NCI-H1092 treated with DMSO at 0.1 percent for 48 hours (cell line): ENCODE measurements at regions not wholly inside any gene's neighbourhood (a gene's known extent, or its start where the extent isn't known, plus 50 kb on each side); places are given as distances from the start of the nearest gene placed in this dataset.

Experiments
- DNase-seq: peaks from one replicate; lab custom pipeline; 2025; lab: John Stamatoyannopoulos, UW

DNA sequence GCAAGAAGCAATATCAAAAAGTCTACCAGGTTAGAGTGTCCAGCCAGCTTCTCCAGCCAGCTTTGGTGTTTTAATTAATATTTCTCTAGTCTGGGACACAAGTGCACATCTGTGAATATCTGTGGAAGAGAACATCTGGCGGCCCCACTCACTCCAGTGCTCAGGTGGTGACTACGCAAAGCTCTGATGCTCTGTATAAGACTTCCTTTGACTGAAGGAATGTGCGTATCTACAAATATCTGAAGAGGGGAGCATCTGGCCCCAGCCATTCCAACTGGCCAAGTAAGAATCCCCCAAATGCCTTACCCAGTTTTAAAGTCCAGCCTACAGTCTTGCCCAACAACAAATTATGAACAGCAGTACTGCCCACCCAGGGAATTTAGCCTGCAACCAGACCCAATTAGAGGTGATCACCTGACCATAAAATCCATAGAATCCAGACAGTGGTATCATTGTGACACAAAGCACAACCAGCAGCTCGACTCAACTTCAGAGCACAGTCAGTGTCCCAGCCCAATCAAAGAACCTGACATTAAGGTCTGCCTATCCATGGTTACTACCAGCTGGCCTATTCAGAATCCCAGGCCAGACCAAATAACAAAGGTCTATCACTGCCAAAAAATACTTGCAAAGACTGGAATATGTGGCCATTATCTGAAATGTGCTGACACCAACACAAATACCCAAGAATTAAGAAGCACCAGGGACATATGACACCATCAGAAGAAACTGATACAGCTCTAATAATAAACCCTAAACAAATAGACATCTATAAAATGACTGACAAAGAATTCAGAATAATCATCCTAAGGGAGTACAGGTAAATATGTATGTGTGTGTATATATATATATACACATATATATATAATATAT, 76.1 kb upstream of the MANEA start:
- no peak for DNase-seq

DNA sequence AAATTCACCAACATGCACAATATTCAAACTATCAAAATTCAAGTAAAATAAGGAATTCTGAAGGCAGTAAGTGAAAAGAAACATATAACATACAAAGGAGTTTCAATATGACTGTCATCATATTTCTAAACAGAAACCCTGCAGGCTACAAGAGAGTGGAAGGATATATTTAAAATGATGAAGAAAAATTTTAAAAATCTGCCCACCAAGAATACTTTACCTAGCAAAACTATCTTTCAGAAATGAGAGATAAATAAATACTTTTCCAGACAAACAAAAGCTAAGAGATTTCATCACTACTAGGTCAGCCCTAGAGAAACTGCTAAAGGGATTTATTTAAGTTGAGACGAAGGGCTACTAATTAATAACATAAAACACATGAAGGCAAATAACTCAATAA, 73.8 kb upstream of the MANEA start:
- no peak for DNase-seq

DNA sequence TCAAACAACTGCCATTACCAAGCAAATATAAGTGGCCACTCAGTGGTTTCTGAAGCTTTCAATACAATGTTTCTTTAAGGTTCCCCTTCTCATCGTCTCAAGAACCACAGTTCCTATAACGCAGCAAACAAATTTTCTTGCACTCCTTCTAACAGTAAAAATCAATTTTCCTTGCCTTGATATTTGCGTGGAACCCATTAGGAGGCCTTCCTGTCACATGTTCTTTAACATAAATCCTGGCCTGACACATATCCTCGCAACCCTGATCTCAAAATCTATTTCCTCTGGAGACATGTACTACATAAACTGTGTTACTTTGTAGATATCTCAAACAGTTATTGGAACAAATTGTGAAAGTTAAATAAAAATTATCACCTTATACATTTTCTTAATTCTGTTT, 65.9 kb upstream of the MANEA start:
- no peak for DNase-seq

DNA sequence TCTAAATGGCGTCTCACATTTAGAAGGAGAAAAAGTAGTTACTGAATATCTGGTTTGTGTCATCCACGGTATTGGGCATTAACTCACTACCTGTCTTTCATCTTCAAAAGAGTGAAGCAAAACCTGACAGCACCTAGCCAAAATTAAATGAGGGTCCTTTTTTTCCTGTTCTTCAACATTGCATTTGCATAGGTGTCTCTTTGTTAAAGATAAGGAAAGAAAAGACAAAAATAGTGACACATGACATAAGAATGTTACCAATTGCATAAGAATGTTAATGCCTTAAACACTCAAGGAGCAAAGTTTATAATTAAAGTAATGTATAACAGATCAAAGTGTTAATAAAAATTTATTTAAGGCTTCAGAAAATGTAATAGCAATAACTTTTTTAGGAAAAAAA, 61.4 kb upstream of the MANEA start:
- DNase-seq = no peak

DNA sequence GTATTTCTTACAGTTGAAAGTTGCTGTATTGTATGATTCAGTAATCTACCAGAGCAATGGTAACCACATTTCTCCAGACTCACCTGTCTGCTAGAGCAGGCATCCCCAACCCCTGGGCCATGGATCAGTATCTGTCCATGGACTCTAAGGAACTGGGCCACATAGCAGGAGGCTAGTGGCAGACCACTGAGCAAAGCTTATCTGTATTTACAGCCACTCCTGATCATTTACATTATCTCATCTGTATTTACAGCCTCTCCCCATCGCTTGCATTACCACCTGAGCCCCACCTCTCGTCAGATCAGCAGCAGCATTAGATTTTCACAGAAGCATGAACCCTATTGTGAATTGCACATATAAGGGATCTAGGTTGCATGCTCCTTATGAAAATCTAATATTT, 60.3 kb upstream of the MANEA start:
- no peak for DNase-seq

DNA sequence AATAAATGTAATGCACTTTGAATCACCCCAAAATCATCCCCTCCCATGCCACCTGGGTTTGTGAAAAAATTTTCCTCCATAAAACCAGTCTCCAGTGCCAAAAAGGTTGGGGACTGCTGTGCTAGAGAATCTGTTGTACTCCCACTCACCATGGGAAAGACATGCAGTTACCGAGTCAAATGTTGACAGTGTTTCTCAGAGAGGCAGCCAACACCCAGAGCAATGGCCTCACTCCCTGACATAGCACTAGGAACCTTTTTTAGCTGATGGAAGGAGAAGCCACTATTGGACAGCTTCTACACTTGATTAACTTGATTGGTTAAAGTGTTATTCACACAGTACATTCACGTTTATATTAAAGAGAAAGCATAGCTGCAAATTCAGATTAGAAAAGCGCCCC, 59.8 kb upstream of the MANEA start:
- DNase-seq = no peak

DNA sequence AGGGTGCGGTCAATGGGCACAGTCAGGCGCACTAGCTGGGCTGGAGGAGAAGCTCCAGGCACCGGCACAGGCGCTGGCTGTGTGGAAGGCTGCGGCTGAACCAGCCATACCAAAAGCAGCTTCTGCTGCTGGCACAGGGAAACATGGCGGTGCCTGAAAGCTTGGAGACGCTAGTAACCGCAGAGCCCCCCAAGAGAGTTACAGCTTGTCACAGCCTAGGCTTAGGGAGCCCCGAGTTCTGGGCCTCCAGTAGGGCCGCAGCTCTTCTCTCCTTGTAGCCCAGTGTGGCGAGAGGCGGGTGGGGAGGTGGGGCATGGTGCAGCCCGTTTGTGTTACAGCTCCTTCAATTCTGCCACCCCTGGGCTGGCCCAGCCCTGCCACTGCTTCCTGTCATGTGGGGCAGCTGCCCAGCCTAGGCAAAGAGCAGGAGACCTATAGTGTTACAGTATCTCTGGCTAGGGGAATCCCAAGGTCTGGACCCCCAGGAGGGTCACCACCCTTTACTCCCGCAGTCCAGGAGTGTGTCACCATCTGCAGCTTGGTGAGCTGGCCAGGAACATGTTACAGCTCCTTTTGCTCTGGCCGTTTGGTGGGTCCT, 58.6 kb upstream of the MANEA start:
- no peak for DNase-seq

DNA sequence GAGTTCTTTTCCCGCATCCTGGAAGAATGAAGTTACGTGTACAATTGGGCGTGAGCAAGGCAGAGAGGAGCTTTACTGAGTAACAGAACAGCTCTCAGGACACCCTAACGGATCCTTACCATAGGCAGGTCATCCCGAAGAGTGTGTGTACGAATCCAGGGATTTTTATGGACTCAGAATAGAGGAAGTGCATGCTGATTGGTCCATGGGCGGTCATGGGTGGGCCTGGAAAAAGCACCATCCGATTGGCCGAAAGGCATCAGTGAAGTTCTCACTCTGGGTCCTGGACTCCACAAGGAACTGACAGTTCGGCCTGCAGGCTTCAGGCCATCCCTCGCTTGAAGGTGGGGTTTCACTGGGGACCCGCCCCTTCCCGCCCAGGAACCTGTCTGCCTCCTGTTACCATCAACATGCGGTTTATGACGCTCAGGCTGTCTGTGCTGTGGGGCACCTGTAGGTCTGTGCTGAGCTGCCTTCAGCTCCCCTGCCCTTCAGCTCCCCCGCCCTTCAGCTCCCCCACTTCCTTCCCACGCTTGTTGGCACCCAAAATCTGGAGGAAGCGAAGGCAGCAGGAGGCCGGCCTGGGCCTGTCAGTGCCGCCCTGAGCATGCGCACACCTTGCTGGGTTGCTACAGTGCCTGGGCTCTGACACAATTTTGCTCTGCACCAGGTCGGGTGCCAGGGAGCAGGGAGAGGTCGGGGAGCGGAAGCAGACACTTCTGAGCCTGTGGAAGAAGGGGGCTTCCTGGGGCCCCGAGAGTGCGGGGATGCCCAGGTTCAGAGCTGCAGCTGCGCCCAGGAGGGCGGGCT, 57.9 kb upstream of the MANEA start:
- no peak for DNase-seq

DNA sequence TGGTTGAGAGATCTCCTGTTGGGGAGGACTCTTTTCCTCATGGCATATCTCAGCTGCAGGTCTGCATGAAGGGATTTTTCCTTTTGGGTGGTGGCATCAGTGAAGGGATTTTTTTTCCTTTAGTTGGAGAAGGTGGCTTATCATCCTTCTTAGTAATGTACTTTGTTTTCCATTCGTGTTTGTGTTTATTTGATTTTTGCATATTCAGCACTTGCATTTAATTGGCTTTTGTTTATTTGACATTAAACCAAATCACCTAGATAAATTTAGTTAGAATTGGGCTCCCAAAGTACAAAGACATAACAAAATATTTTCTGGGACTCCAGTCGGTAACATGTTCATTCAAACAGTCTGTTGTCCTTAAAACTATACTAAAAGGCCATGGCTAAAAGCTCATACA, 56.2 kb upstream of the MANEA start:
- no peak for DNase-seq
